ENCODE measurements at regions not wholly inside any gene's neighbourhood (a gene's known extent, or its start where the extent isn't known, plus 50 kb on each side); places are given as distances from the start of the nearest gene placed in this dataset.
A peak's percentile ranks its signal among the peaks of the same experiment; 100 is the strongest.

- H3K27me3 ChIP-seq: no peaks in the 10 kb centered on the region
- no peak for DNase-seq (ENCODE audit: low spot score in 2 of 2)
- intact Hi-C loops (cut with DNase I): no loop called here
- H3K9me3 ChIP-seq: no peaks in the 10 kb centered on the region
- no peak overlapping the region for H3K4me3 ChIP-seq
- peaks cover 0 to 3% of the 10 kb centered on the region in 2 donors for H3K4me1 ChIP-seq
- no peak overlapping the region for H3K27ac ChIP-seq
- no peak for TF ChIP-seq CTCF (IDR thresholded peaks at IDR 0.05)
- no peaks in the 10 kb centered on the region for H3K36me3 ChIP-seq
Measured at GRCh38 chr6:19298421-19298820, 538.7 kb upstream of the ID4 start.

GRCh38 chr6:19299129-19299528 lies 538.0 kb upstream of the ID4 start:
- Histone ChIP-seq H3K4me3 (no peak overlapping the region), H3K27me3 (no peaks in the 10 kb centered on the region), H3K9me3 (no peaks in the 10 kb centered on the region), H3K36me3 (no peaks in the 10 kb centered on the region), H3K4me1 (peaks cover 0 to 5% of the 10 kb centered on the region in 2 donors), H3K27ac (no peak overlapping the region)
- no peak for TF ChIP-seq CTCF (IDR thresholded peaks at IDR 0.05)
- intact Hi-C loops (cut with DNase I): no loop called here
- no peak for DNase-seq (ENCODE audit: low spot score in 2 of 2)

GRCh38 chr6:19301980-19302379 lies 535.2 kb upstream of the ID4 start:
- Histone ChIP-seq H3K4me3 (no peak overlapping the region), H3K27ac (no peak overlapping the region), H3K9me3 (no peaks in the 10 kb centered on the region), H3K36me3 (no peaks in the 10 kb centered on the region), H3K27me3 (no peaks in the 10 kb centered on the region), H3K4me1 (peaks cover 0 to 5% of the 10 kb centered on the region in 2 donors)
- intact Hi-C loops (cut with DNase I): no loop called here
- TF ChIP-seq CTCF (IDR thresholded peaks at IDR 0.05): no peak
- DNase-seq (ENCODE audit: low spot score in 2 of 2): no peak

GRCh38 chr6:19303383-19303782 lies 533.8 kb upstream of the ID4 start:
- intact Hi-C loops (cut with DNase I): no loop called here
- no peak for DNase-seq (ENCODE audit: low spot score in 2 of 2)
- H3K27me3 ChIP-seq: no peaks in the 10 kb centered on the region
- no peaks in the 10 kb centered on the region for H3K9me3 ChIP-seq
- peak overlapping the region; percentile 78 to 82 for H3K27ac ChIP-seq
- no peak for TF ChIP-seq CTCF (IDR thresholded peaks at IDR 0.05)
- no peaks in the 10 kb centered on the region for H3K36me3 ChIP-seq
- peaks cover 0 to 5% of the 10 kb centered on the region in 2 donors for H3K4me1 ChIP-seq
- H3K4me3 ChIP-seq: peak overlapping the region; percentile 22 to 26

- H3K36me3 ChIP-seq: no peaks in the 10 kb centered on the region
- H3K27me3 ChIP-seq: no peaks in the 10 kb centered on the region
- H3K4me1 ChIP-seq: no peaks in the 10 kb centered on the region
- no peaks in the 10 kb centered on the region for H3K9me3 ChIP-seq
- intact Hi-C loops (cut with DNase I): no loop called here
- no peak for TF ChIP-seq CTCF (IDR thresholded peaks at IDR 0.05)
- H3K4me3 ChIP-seq: no peak overlapping the region
- no peak overlapping the region for H3K27ac ChIP-seq
- no peak for DNase-seq (ENCODE audit: low spot score in 2 of 2)
Measured at GRCh38 chr6:19309661-19310060, 527.5 kb upstream of the ID4 start.

GRCh38 chr6:19311786-19312185 lies 525.4 kb upstream of the ID4 start:
- TF ChIP-seq CTCF (IDR thresholded peaks at IDR 0.05): no peak
- intact Hi-C loops (cut with DNase I): no loop called here
- no peaks in the 10 kb centered on the region for H3K4me1 ChIP-seq
- DNase-seq (ENCODE audit: low spot score in 2 of 2): no peak
- H3K27ac ChIP-seq: no peak overlapping the region
- H3K36me3 ChIP-seq: no peaks in the 10 kb centered on the region
- H3K9me3 ChIP-seq: no peaks in the 10 kb centered on the region
- H3K27me3 ChIP-seq: no peaks in the 10 kb centered on the region
- H3K4me3 ChIP-seq: no peak overlapping the region

Measured in ascending aorta (tissue), 2 donors.